Brain microvascular endothelial cell (primary cell): ENCODE measurements at regions not wholly inside any gene's neighbourhood (a gene's known extent, or its start where the extent isn't known, plus 50 kb on each side); places are given as distances from the start of the nearest gene placed in this dataset.
A peak's percentile ranks its signal among the peaks of the same experiment; 100 is the strongest.
"Not testable (repeated sequence)": the region's sequence is repeated elsewhere in the genome, so short reads cannot be mapped to it uniquely, and the experiment has no call there.

Experiments used
- DNase-seq: peaks from one replicate; pipeline ENCODE4 v3.0.0-alpha.2; 2020
- H3K27ac ChIP-seq: fragments of 250-450 bp; sonication (Bioruptor Pico); 2 replicates; pipeline ENCODE4 v1.5.1; 2020; ENCODE audit warnings: mild to moderate bottlenecking, moderate library complexity
- H3K27me3 ChIP-seq: fragments of 250-450 bp; sonication (Bioruptor Pico); replicated peaks from 2 replicates; pipeline ENCODE4 v1.5.1; 2020; ENCODE audit warnings: mild to moderate bottlenecking
- H3K36me3 ChIP-seq: fragments of 250-450 bp; sonication (Bioruptor Pico); replicated peaks from 2 replicates; pipeline ENCODE4 v1.5.1; 2020; ENCODE audit warnings: mild to moderate bottlenecking
- H3K4me3 ChIP-seq: 2 replicates; pipeline ENCODE4 v1.5.1; 2011; ENCODE audit warnings: low read depth, mild to moderate bottlenecking, control low read depth, low read length, moderate library complexity
- CTCF ChIP-seq: IDR thresholded peaks from 2 replicates; pipeline ENCODE4 v1.5.1; 2011; ENCODE audit warnings: low read depth, mild to moderate bottlenecking, moderate library complexity, low read length, control low read depth, inconsistent platforms; ENCODE audit errors: missing control alignments
- in situ Hi-C: cut with HindIII; loops from 2 replicates; pipeline ENCODE4 v1.10.0; 2017; ENCODE audit warnings: low sequenced_read_pairs, low pct_ligation_motif_present

- in situ Hi-C loops: no loop called here
- H3K27me3 ChIP-seq: no peaks in the 10 kb centered on the region
- no peak overlapping the region for H3K4me3 ChIP-seq
- H3K27ac ChIP-seq: no peak overlapping the region
- no peak for DNase-seq
- H3K36me3 ChIP-seq: no peaks in the 10 kb centered on the region
- TF ChIP-seq CTCF: no peak
These were observed 169.6 kb downstream of the UACA start for GRCh38 chr15:70593795-70594194.

GRCh38 chr15:70589728-70590127, 173.6 kb downstream of the UACA start:
- no peak for DNase-seq
- Histone ChIP-seq H3K27ac (no peak overlapping the region), H3K27me3 (no peaks in the 10 kb centered on the region), H3K4me3 (no peak overlapping the region), H3K36me3 (no peaks in the 10 kb centered on the region)
- no peak for TF ChIP-seq CTCF
- in situ Hi-C loops: no loop called here

GRCh38 chr15:70589221-70589620, 174.1 kb downstream of the UACA start:
- H3K27ac ChIP-seq: no peak overlapping the region
- peak; percentile 69 for DNase-seq

GRCh38 chr15:70588613-70589012, 174.7 kb downstream of the UACA start:
- no peak for TF ChIP-seq CTCF
- no peak for DNase-seq
- Histone ChIP-seq H3K36me3 (no peaks in the 10 kb centered on the region), H3K4me3 (no peak overlapping the region), H3K27ac (no peak overlapping the region), H3K27me3 (no peaks in the 10 kb centered on the region)
- in situ Hi-C loops: no loop called here

More at GRCh38 chr15:70589221-70589620, 174.1 kb downstream of the UACA start:
- in situ Hi-C loops: no loop called here
- H3K36me3 ChIP-seq: no peaks in the 10 kb centered on the region
- no peak for TF ChIP-seq CTCF
- H3K27me3 ChIP-seq: no peaks in the 10 kb centered on the region
- no peak overlapping the region for H3K4me3 ChIP-seq

- Histone ChIP-seq H3K27ac (no peak overlapping the region), H3K27me3 (no peaks in the 10 kb centered on the region), H3K4me3 (no peak overlapping the region), H3K36me3 (no peaks in the 10 kb centered on the region)
- no peak for DNase-seq
- TF ChIP-seq CTCF: no peak
- in situ Hi-C loops: no loop called here
These were observed 175.3 kb downstream of the UACA start for GRCh38 chr15:70587896-70588567.

GRCh38 chr15:70587012-70587634, 176.2 kb downstream of the UACA start:
- H3K36me3 ChIP-seq, H3K27ac ChIP-seq, H3K4me3 ChIP-seq, DNase-seq, in situ Hi-C loops, H3K27me3 ChIP-seq: not testable (repeated sequence)
